Smooth muscle cell (in vitro differentiated cells): ENCODE measurements at regions not wholly inside any gene's neighbourhood (a gene's known extent, or its start where the extent isn't known, plus 50 kb on each side); places are given as distances from the start of the nearest gene placed in this dataset.

ENCODE experiments used
- DNase-seq: peaks from one replicate; lab custom pipeline; 2025; ENCODE audit not compliant: unreplicated experiment; lab: John Stamatoyannopoulos, UW
- H2AFZ ChIP-seq: fragments of 200-600 bp; sonication (generic); 2 replicates; pipeline ENCODE4 v1.6.0; 2016; ENCODE audit warnings: antibody characterized with exemption, low read depth, mild to moderate bottlenecking
- H3F3A ChIP-seq: fragments of 200-600 bp; sonication (generic); 2 replicates; pipeline ENCODE4 v1.6.0; 2017; ENCODE audit warnings: antibody characterized with exemption, low read depth
- H3K27ac ChIP-seq: fragments of 200-600 bp; sonication (generic); 2 replicates; pipeline ENCODE4 v1.5.1; 2016; ENCODE audit warnings: low read depth, mild to moderate bottlenecking
- H3K27me3 ChIP-seq: fragments of 200-600 bp; sonication (generic); 2 replicates; pipeline ENCODE4 v1.6.1; 2016; ENCODE audit warnings: low read depth, mild to moderate bottlenecking
- H3K36me3 ChIP-seq: fragments of 200-600 bp; sonication (generic); 2 replicates; pipeline ENCODE4 v1.5.1; 2016; ENCODE audit warnings: low read depth
- H3K4me1 ChIP-seq: fragments of 200-600 bp; sonication (generic); 2 replicates; pipeline ENCODE4 v1.5.1; 2016; ENCODE audit warnings: low read depth
- H3K4me2 ChIP-seq: fragments of 200-600 bp; sonication (generic); 2 replicates; pipeline ENCODE4 v1.6.0; 2016; ENCODE audit warnings: mild to moderate bottlenecking
- H3K4me3 ChIP-seq: fragments of 200-600 bp; sonication (generic); 2 replicates; pipeline ENCODE4 v1.5.1; 2016; ENCODE audit warnings: mild to moderate bottlenecking
- H3K79me2 ChIP-seq: fragments of 200-600 bp; sonication (generic); 2 replicates; pipeline ENCODE4 v1.6.0; 2016; ENCODE audit warnings: low read depth, mild to moderate bottlenecking
- H3K9ac ChIP-seq: fragments of 200-600 bp; sonication (generic); 2 replicates; pipeline ENCODE4 v1.6.0; 2016; ENCODE audit warnings: low read depth
- H3K9me3 ChIP-seq: fragments of 200-600 bp; sonication (generic); replicated peaks from 2 replicates; pipeline ENCODE4 v1.5.1; 2016; ENCODE audit warnings: low read depth
- H4K20me1 ChIP-seq: fragments of 200-600 bp; sonication (generic); 2 replicates; pipeline ENCODE4 v1.6.0; 2016; ENCODE audit warnings: low read depth
- CTCF ChIP-seq: fragments of 200-600 bp; sonication (generic); IDR thresholded peaks from 2 replicates; pipeline ENCODE4 v1.5.1; 2017; ENCODE audit warnings: borderline replicate concordance, mild to moderate bottlenecking, antibody characterized with exemption; ENCODE audit not compliant: insufficient read depth, poor library complexity, severe bottlenecking
- WGBS: methylation state at CpG from one replicate; pipeline ENCODE4 v1.1.7; 2016; ENCODE audit warnings: low lambda C conversion rate; 5-methylcytosine and 5-hydroxymethylcytosine counted together

- no peaks in the 10 kb centered on the region for H3K4me1 ChIP-seq
- no peak for TF ChIP-seq CTCF
- H2AFZ ChIP-seq: no peak overlapping the region
- H3K79me2 ChIP-seq: no peaks in the 10 kb centered on the region
- H3K36me3 ChIP-seq: no peaks in the 10 kb centered on the region
- WGBS: 60% methylated on average over 2 of the region's 2 CpGs
- H4K20me1 ChIP-seq: no peaks in the 10 kb centered on the region
- H3K9me3 ChIP-seq: no peaks in the 10 kb centered on the region
- no peak overlapping the region for H3K9ac ChIP-seq
- H3K27ac ChIP-seq: no peak overlapping the region
- no peak overlapping the region for H3K4me3 ChIP-seq
- no peaks in the 10 kb centered on the region for H3F3A ChIP-seq
- no peak for DNase-seq
- no peak overlapping the region for H3K4me2 ChIP-seq
- no peaks in the 10 kb centered on the region for H3K27me3 ChIP-seq
Observed at GRCh38 chr20:60463798-60464197, 505.6 kb downstream of the CDH26 start.

- no peaks in the 10 kb centered on the region for H4K20me1 ChIP-seq
- no peaks in the 10 kb centered on the region for H3K79me2 ChIP-seq
- H3K9me3 ChIP-seq: no peaks in the 10 kb centered on the region
- no peaks in the 10 kb centered on the region for H3K36me3 ChIP-seq
- no peak overlapping the region for H3K9ac ChIP-seq
- no peak overlapping the region for H3K27ac ChIP-seq
- no peak overlapping the region for H3K4me3 ChIP-seq
- no peak overlapping the region for H3K4me2 ChIP-seq
- no peak overlapping the region for H2AFZ ChIP-seq
- TF ChIP-seq CTCF: no peak
- WGBS: 90% methylated on average over 8 of the region's 8 CpGs
- H3K27me3 ChIP-seq: no peaks in the 10 kb centered on the region
- no peaks in the 10 kb centered on the region for H3K4me1 ChIP-seq
- no peak for DNase-seq
- no peaks in the 10 kb centered on the region for H3F3A ChIP-seq
Observed at GRCh38 chr20:60465439-60465838, 507.2 kb downstream of the CDH26 start.

GRCh38 chr20:60465993-60466686 lies 507.9 kb downstream of the CDH26 start:
- TF ChIP-seq CTCF: no peak
- H3K27me3 ChIP-seq: no peaks in the 10 kb centered on the region
- no peaks in the 10 kb centered on the region for H3K4me1 ChIP-seq
- no peaks in the 10 kb centered on the region for H3K36me3 ChIP-seq
- H3K9ac ChIP-seq: no peak overlapping the region
- H3K4me3 ChIP-seq: no peak overlapping the region
- WGBS: 87% methylated on average over 8 of the region's 8 CpGs
- no peaks in the 10 kb centered on the region for H3F3A ChIP-seq
- H3K4me2 ChIP-seq: no peak overlapping the region
- H3K27ac ChIP-seq: no peak overlapping the region
- no peaks in the 10 kb centered on the region for H3K9me3 ChIP-seq
- H2AFZ ChIP-seq: no peak overlapping the region
- H4K20me1 ChIP-seq: no peaks in the 10 kb centered on the region
- no peak for DNase-seq
- H3K79me2 ChIP-seq: no peaks in the 10 kb centered on the region

- Histone ChIP-seq H3K27me3 (no peaks in the 10 kb centered on the region), H2AFZ (no peak overlapping the region), H3K27ac (no peak overlapping the region), H3K36me3 (no peaks in the 10 kb centered on the region), H3K79me2 (no peaks in the 10 kb centered on the region), H3K4me1 (no peaks in the 10 kb centered on the region), H3K9me3 (no peaks in the 10 kb centered on the region), H4K20me1 (no peaks in the 10 kb centered on the region), H3K9ac (no peak overlapping the region), H3K4me2 (no peak overlapping the region), H3F3A (no peaks in the 10 kb centered on the region), H3K4me3 (no peak overlapping the region)
- WGBS: 83% methylated on average over 1 of the region's 1 CpG
- DNase-seq: no peak
- TF ChIP-seq CTCF: no peak
Observed at GRCh38 chr20:60466687-60467022, 508.4 kb downstream of the CDH26 start.
